HG02678 (cell line): ENCODE measurements at regions not wholly inside any gene's neighbourhood (a gene's known extent, or its start where the extent isn't known, plus 50 kb on each side); places are given as distances from the start of the nearest gene placed in this dataset.
A peak's percentile ranks its signal among the peaks of the same experiment; 100 is the strongest.

Experiments
- ATAC-seq: cut with Tn5 transposase; IDR thresholded peaks from one replicate; pipeline ENCODE4 v1.9.1; 2021; ENCODE audit warnings: mild to moderate bottlenecking, moderate library complexity; ENCODE audit not compliant: unreplicated experiment

GRCh38 chr18:56186319-56186718, 452.1 kb downstream of the TXNL1 start:
- peak; percentile 50 for ATAC-seq

GRCh38 chr18:56185126-56185525, 453.3 kb downstream of the TXNL1 start:
- no peak for ATAC-seq

DNA sequence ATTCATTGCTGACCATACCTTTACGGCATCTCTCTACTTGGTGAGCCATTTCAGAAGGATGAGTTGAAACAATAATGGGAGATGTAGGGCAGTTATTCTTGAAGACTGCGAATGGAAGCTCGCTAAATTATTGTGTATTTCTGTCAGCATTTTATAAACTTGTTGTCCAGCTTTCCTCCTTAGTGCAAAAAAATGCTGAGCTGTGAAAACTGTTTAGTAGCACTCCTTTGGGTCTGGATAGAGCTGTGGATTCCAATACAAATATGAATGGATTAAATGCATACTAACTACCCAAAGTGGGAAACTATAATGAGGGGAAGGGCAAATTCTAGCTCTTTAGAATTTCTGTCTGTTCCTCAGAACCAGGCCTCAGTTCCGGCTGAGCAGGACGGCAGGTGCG, 461.6 kb downstream of the TXNL1 start:
- ATAC-seq, result no peak

- ATAC-seq, result no peak
Measured at GRCh38 chr18:56175330-56176001, 462.9 kb downstream of the TXNL1 start.

- no peak for ATAC-seq
Measured at GRCh38 chr18:56173542-56174220, 464.7 kb downstream of the TXNL1 start.

DNA sequence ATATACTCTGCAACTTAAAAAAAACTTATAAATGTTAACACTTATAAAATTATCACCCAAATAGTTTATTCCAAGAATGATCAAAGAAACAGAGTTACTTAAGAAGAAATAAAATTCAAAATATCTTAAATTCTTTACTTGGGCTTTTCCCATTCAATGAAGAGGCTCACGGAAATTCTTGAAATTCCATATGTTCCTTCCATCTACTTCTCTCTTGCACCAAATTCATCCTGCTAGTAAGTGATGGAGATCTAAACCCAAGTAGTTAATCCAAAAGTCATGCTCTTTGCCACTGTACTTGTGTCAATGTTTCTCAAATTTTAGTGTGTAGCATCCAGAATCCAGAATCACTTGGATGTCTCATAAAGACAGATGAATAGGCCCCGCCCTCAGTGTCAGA, 465.9 kb downstream of the TXNL1 start:
- ATAC-seq, result no peak

DNA sequence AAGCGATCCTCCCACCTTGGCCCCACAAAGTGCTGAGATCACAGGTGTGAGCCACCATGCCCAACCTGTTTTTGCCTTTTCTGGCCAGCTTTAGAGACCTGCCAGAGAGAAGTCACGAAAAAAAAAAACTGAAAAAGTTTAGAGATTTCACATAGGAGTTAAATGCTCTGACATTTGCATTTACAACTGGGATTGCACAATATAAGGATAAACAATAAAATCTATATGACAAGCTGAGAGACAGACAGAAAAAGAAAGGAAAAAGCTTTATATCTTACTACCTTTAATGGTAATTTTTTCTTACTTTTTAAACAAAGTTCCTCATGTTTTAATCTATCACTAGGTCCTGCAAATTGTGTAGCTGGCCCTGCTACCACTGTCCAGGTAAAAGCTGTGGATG, 466.5 kb downstream of the TXNL1 start:
- no peak for ATAC-seq

DNA sequence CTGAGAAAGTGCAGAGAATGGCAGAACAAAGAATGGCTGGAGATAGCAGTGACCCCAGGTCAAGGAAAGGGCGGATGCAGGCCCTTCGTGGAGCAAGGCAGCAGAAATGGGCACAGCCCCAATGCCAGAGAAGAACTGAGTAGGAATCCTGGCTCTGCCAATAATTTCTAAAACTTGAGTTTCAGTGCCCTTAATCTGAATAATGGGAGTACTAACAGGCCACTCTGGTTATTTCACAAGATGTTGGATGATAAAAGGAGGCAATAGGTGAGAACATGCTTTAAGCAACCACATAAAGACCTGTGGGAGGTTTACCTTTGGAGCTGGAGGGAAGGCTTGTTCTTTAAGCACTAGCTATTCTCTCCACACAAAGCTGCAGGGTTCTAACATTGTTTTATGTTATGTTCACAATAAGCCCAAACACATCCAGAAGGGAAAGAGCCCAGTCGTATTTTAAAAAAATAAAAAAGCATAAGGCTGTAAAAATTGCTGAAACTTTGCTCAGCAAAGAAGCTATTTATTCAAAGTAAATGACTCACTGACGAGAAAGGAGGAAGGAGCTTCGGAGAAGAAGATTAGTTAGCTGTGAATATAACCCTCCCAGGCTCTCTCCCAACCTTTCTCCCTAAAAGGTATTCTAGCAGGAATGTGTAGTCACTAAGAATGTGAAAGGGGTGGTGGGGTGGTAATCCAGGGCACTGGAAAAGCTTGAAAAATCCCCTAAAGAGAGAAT, 470.2 kb downstream of the TXNL1 start:
- no peak for ATAC-seq

- ATAC-seq, result no peak
Measured at GRCh38 chr18:56167366-56167765, 471.0 kb downstream of the TXNL1 start.

- no peak for ATAC-seq
Measured at GRCh38 chr18:56166914-56167313, 471.5 kb downstream of the TXNL1 start.

- no peak for ATAC-seq
Measured at GRCh38 chr18:56165601-56166355, 472.6 kb downstream of the TXNL1 start.

GRCh38 chr18:56162311-56163265, 475.8 kb downstream of the TXNL1 start:
- no peak for ATAC-seq

- ATAC-seq, result no peak
Measured at GRCh38 chr18:56161566-56162260, 476.7 kb downstream of the TXNL1 start.

- ATAC-seq, result no peak
Measured at GRCh38 chr18:56158676-56159075, 479.7 kb downstream of the TXNL1 start.

DNA sequence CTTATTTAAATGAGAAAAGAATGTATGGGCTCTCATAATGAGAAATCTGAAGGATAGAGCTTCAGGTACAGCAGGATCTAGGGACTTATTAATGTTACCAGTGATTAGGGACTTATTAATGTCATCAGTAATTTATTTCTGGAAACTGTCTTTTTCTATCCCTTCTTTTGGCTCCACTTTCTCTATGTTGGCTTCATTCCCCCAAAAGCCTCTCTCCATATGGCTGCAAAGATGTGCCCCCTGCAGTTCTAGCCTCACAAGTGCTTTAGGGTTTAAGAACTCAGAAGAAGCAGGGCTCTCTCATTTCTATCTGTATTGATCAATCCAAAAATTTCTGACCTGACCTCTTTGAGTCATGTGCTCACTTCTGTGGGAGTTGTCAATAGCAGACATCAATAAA, 480.9 kb downstream of the TXNL1 start:
- ATAC-seq, result no peak

DNA sequence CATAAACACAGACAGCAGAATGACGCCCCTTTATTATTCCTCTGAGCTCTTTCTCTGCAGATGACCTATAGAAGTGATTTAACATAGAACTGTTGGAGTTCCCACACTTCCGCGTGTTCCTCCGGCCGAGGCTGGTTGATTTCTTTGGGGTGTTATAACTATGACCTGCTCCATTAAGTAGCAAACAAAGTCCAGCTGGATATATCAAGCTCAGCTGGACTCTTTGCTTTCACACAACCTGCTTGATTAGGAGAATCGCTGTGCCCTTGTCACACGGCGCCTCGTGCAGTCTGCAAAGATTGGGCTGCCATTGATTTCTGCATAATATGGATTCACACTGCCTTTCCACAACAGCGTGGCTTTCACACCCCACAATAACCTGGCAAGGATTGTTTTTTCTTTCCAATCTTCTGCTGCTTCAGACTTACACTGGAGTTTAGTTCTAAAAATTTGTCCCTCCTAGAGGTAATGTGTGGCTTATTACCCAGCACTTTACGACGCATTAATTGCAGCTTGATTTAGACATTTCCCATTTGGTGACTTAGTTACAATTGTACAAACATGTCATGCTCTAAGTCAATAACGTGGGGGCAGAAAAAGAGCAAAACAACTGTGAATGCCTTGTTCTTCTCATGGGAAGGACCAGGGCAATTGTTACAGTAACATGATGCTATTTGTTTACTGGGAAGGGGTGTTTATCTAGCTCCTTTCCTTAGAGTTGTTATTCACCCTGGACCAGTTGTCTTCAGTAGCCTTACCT, 485.7 kb downstream of the TXNL1 start:
- no peak for ATAC-seq

DNA sequence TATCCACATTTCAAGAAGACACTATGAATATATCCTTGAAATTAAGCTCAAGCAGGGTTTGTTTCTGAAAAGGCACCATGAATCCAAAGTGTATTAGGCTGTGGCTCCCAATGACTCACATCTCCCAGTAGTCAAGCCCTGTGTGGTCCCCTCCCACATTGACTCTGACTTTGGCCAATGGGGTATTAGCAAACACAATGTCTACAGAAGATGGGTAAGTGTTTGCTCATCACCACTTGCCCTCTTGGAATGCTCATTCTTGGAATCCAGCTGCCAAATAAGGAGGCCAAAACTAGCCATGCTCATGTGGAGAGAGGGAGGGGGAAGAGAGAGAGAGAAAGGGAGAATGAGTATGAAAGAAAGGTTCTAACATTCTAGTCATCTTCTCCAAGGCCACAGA, 490.0 kb downstream of the TXNL1 start:
- no peak for ATAC-seq

- no peak for ATAC-seq
Measured at GRCh38 chr18:56146565-56146964, 491.8 kb downstream of the TXNL1 start.

DNA sequence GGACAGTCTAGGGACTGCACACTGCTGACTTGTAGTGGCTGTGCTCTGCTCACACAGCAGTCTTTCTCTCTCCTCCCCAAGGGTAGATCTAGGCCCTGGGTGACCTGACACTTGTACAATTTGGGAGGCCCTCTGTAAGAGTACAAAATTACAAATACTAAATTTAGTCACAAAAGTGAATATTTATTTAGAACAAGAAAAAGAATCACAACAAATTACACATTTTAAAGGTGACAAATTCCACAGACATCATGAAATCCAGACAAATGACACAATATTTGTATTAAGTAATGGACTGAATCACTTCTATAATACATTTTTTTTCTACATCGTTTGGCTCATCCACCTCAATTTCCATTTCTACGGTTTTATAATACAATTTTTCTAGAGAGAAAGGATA, 496.4 kb downstream of the TXNL1 start:
- no peak for ATAC-seq
